ENCODE measurements at regions not wholly inside any gene's neighbourhood (a gene's known extent, or its start where the extent isn't known, plus 50 kb on each side); places are given as distances from the start of the nearest gene placed in this dataset.

DNA sequence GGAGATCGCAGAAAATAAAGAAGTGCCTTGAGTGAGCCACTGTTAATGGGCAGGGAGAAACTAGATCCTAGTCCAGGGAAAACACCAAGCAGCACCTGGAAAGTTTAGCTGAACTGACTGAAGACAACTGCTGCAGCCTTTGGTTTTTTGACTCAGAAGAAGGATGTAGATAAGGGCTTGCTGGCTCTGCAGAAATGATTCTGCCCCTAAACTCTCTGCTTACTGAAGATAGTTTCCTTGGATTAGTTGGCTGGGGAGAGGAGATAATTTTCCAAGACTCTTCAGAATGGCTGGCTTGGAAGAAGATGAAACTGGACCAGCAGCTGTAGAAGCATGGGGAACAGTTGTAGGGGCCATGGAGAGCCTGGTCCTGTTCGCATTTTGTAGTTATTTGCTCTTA lies 471.8 kb downstream of the KDM4C start:
- no peak for DNase-seq

DNA sequence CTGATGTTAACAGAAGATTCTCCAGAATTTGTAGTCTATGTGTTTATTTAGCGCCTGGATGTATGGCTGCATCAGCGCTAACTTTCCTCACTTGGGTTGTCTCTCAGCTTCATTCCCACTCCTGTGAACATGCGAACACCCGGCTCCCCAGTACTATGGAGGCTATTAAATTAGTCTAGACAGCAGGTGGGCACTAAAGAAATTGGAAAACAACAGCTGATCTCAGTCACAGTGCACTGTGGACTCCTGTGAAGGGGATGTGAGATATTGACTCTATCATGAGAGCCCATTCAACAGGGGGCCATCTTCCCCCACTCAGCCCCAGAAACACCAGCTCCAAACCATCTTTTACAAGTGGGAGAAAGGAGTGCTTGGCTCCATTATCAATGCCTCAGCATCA lies 471.0 kb downstream of the KDM4C start:
- DNase-seq: no peak

DNA sequence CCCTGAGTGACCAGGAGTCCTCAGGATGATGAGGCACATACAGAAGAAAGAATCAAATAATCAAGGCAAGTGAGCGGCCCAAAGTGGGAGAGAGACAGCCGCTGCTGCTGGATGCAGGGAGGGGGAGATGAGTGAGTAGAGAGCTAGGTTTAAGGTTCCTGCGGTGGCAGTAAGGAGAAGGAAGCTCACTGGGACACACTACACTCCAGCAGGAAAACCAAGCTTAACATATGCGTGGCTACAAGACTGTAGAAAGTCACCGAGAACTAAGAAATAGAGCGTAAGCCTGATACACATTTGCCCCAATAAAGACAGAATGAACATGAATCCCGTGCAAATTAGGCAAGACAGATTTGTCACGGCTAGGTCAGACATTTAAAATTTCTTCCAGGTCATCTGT lies 470.2 kb downstream of the KDM4C start:
- DNase-seq: no peak

DNA sequence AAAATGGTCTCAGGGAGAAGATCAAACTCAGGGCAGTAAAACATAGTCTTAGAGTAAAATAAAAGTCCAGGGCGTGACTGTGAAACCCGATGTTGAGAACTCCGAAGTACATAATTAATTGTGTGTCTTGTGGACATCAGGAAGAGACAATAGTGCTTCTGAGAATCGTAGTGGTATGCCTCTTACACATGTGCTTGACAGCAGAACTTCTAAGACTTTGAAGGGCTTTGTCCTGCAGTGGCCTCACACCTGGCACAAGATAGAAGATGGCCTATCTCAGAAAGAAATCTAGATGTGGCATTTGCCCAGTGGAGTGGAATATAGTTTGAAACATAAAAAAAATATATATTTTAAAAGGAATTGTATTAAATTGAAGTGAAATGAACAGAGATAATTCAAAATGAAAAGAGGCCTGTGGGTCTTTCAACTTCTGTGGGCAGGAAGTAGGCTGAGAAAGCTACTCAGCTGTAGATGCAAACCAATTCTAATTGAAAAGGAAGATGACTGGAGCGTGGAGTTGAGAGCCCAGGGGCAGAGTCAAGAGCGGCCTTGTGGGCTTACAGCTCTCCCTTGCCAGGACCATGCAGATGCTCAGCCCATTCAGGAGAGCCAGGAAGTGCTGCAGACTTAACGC lies 468.4 kb downstream of the KDM4C start:
- no peak for DNase-seq

All from T-helper 9 cell (primary cell).